GM21529 (cell line): ENCODE measurements at regions not wholly inside any gene's neighbourhood (a gene's known extent, or its start where the extent isn't known, plus 50 kb on each side); places are given as distances from the start of the nearest gene placed in this dataset.
A peak's percentile ranks its signal among the peaks of the same experiment; 100 is the strongest.
"Not testable (repeated sequence)": the region's sequence is repeated elsewhere in the genome, so short reads cannot be mapped to it uniquely, and the experiment has no call there.

ENCODE experiments used
- ATAC-seq: cut with Tn5 transposase; IDR thresholded peaks from one replicate; pipeline ENCODE4 v1.9.1; 2021; ENCODE audit not compliant: unreplicated experiment

- ATAC-seq = no peak
Measured at GRCh38 chr2:208794288-208794975, 387.8 kb downstream of the PTH2R start.

GRCh38 chr2:208798698-208799097, 392.1 kb downstream of the PTH2R start:
- ATAC-seq = no peak

GRCh38 chr2:208799397-208799796, 392.8 kb downstream of the PTH2R start:
- no peak for ATAC-seq

GRCh38 chr2:208800887-208801286, 394.3 kb downstream of the PTH2R start:
- ATAC-seq = not testable (repeated sequence)

- ATAC-seq = no peak
Measured at GRCh38 chr2:208807756-208808155, 401.2 kb downstream of the PTH2R start.

GRCh38 chr2:208811885-208812284, 405.3 kb downstream of the PTH2R start:
- not testable (repeated sequence) for ATAC-seq

GRCh38 chr2:208819190-208819589, 412.6 kb downstream of the PTH2R start:
- ATAC-seq = no peak

- peak; percentile 90 for ATAC-seq
Measured at GRCh38 chr2:208820014-208820688, 413.6 kb downstream of the PTH2R start.

GRCh38 chr2:208827109-208827508, 420.5 kb downstream of the PTH2R start:
- ATAC-seq = no peak

GRCh38 chr2:208827549-208828221, 421.1 kb downstream of the PTH2R start:
- ATAC-seq = no peak

GRCh38 chr2:208830203-208830602, 423.6 kb downstream of the PTH2R start:
- no peak for ATAC-seq

GRCh38 chr2:208847651-208848050, 441.1 kb downstream of the PTH2R start:
- ATAC-seq = no peak

- no peak for ATAC-seq
Measured at GRCh38 chr2:208854717-208855116, 448.1 kb downstream of the PTH2R start.

- ATAC-seq = no peak
Measured at GRCh38 chr2:208867374-208867773, 460.8 kb downstream of the PTH2R start.

GRCh38 chr2:208872591-208872990, 466.0 kb downstream of the PTH2R start:
- no peak for ATAC-seq

GRCh38 chr2:208879666-208880065, 473.1 kb downstream of the PTH2R start:
- no peak for ATAC-seq

GRCh38 chr2:208880171-208880570, 473.6 kb downstream of the PTH2R start:
- ATAC-seq = no peak

GRCh38 chr2:208890486-208890885, 483.9 kb downstream of the PTH2R start:
- ATAC-seq = no peak

- ATAC-seq = no peak
Measured at GRCh38 chr2:208892203-208892602, 485.6 kb downstream of the PTH2R start.

- no peak for ATAC-seq
Measured at GRCh38 chr2:208906330-208906729, 499.7 kb downstream of the PTH2R start.

GRCh38 chr2:208915401-208915800, 508.4 kb upstream of the MAP2 start:
- ATAC-seq = no peak

GRCh38 chr2:208916881-208917280, 507.0 kb upstream of the MAP2 start:
- ATAC-seq = no peak
